GM18858 (cell line): ENCODE measurements at regions not wholly inside any gene's neighbourhood (a gene's known extent, or its start where the extent isn't known, plus 50 kb on each side); places are given as distances from the start of the nearest gene placed in this dataset.
"Not testable (repeated sequence)": the region's sequence is repeated elsewhere in the genome, so short reads cannot be mapped to it uniquely, and the experiment has no call there.

Experiments used
- ATAC-seq: cut with Tn5 transposase; IDR thresholded peaks from one replicate; pipeline ENCODE4 v1.9.1; 2021; ENCODE audit not compliant: unreplicated experiment

- ATAC-seq: no peak
Observed at GRCh38 chr6:12603673-12604049, 112.9 kb upstream of the PHACTR1 start.

GRCh38 chr6:12605888-12606345, 110.7 kb upstream of the PHACTR1 start:
- no peak for ATAC-seq

GRCh38 chr6:12606616-12607015, 110.0 kb upstream of the PHACTR1 start:
- ATAC-seq: no peak

- peak; percentile 76 for ATAC-seq
Observed at GRCh38 chr6:12608016-12608860, 108.3 kb upstream of the PHACTR1 start.

- ATAC-seq: peak; percentile 13
Observed at GRCh38 chr6:12608874-12609273, 107.7 kb upstream of the PHACTR1 start.

- no peak for ATAC-seq
Observed at GRCh38 chr6:12609751-12610150, 106.8 kb upstream of the PHACTR1 start.

- ATAC-seq: no peak
Observed at GRCh38 chr6:12610862-12611261, 105.7 kb upstream of the PHACTR1 start.

- ATAC-seq: no peak
Observed at GRCh38 chr6:12613811-12614210, 102.8 kb upstream of the PHACTR1 start.

- ATAC-seq: no peak
Observed at GRCh38 chr6:12614456-12614855, 102.1 kb upstream of the PHACTR1 start.

GRCh38 chr6:12618296-12618695, 98.3 kb upstream of the PHACTR1 start:
- ATAC-seq: no peak

- no peak for ATAC-seq
Observed at GRCh38 chr6:12621754-12622153, 94.8 kb upstream of the PHACTR1 start.

- no peak for ATAC-seq
Observed at GRCh38 chr6:12622566-12622965, 94.0 kb upstream of the PHACTR1 start.

- no peak for ATAC-seq
Observed at GRCh38 chr6:12624142-12624837, 92.3 kb upstream of the PHACTR1 start.

GRCh38 chr6:12627053-12627452, 89.5 kb upstream of the PHACTR1 start:
- ATAC-seq: no peak

GRCh38 chr6:12628327-12628726, 88.2 kb upstream of the PHACTR1 start:
- no peak for ATAC-seq

- ATAC-seq: not testable (repeated sequence)
Observed at GRCh38 chr6:12633746-12634145, 82.8 kb upstream of the PHACTR1 start.

- no peak for ATAC-seq
Observed at GRCh38 chr6:12635375-12635774, 81.2 kb upstream of the PHACTR1 start.

- no peak for ATAC-seq
Observed at GRCh38 chr6:12635813-12636212, 80.8 kb upstream of the PHACTR1 start.

GRCh38 chr6:12636336-12636735, 80.2 kb upstream of the PHACTR1 start:
- ATAC-seq: no peak

- ATAC-seq: no peak
Observed at GRCh38 chr6:12637960-12638641, 78.5 kb upstream of the PHACTR1 start.

- ATAC-seq: no peak
Observed at GRCh38 chr6:12640438-12640837, 76.1 kb upstream of the PHACTR1 start.

GRCh38 chr6:12641785-12642184, 74.8 kb upstream of the PHACTR1 start:
- ATAC-seq: not testable (repeated sequence)
